IMR-90 (cell line): ENCODE measurements at regions not wholly inside any gene's neighbourhood (a gene's known extent, or its start where the extent isn't known, plus 50 kb on each side); places are given as distances from the start of the nearest gene placed in this dataset.

Experiments used
- ATAC-seq: fragments of 200-7000 bp; cut with Tn5 transposase; 2 replicates; pipeline ENCODE4 v1.9.1; 2020; ENCODE audit warnings: low read depth, mild to moderate bottlenecking, moderate library complexity
- BruUV-seq: library from RNA; stranded (reverse); fragments of 400-500 nt; replicated peaks from 2 replicates; lab custom pipeline; 2021; lab: Mats Ljungman, UMichigan
- CTCF ChIA-PET: fragments of 300-600 bp; formaldehyde crosslinking; extraction: SDS; loops from one replicate; lab custom pipeline; 2021; ENCODE audit warnings: antibody characterized with exemption; lab: Yijun Ruan, JAX
- POLR2A ChIA-PET: fragments of 300-600 bp; sonication (Branson Sonifier 250); formaldehyde crosslinking; loops from one replicate; lab custom pipeline; 2022; ENCODE audit warnings: antibody characterized with exemption; ENCODE audit not compliant: unreplicated experiment; lab: Charles Lee
- DNase-seq: peaks from one replicate; pipeline ENCODE4 v3.0.0; 2013
- H2AFZ ChIP-seq: replicated peaks from 2 replicates; pipeline ENCODE3; 2013; ENCODE audit warnings: low read length, mild to moderate bottlenecking; ENCODE audit not compliant: poor library complexity
- H2AK5ac ChIP-seq: 2 replicates; pipeline ENCODE4 v1.6.1; 2013; ENCODE audit warnings: low read depth, low read length, inconsistent platforms
- H2AK9ac ChIP-seq: replicated peaks from 2 replicates; pipeline ENCODE3; 2013; ENCODE audit warnings: mild to moderate bottlenecking, low read depth, low read length, moderate library complexity; ENCODE audit not compliant: poor library complexity
- H2BK120ac ChIP-seq: 2 replicates; pipeline ENCODE4 v1.6.1; 2013; ENCODE audit warnings: low read depth, low read length, inconsistent platforms
- H2BK15ac ChIP-seq: 3 replicates; pipeline ENCODE4 v1.6.1; 2013; ENCODE audit warnings: low read depth, low read length, inconsistent platforms
- H2BK20ac ChIP-seq: 2 replicates; pipeline ENCODE4 v1.6.1; 2013; ENCODE audit warnings: low read depth, mild to moderate bottlenecking, inconsistent platforms, low read length, moderate library complexity
- H2BK5ac ChIP-seq: 2 replicates; pipeline ENCODE4 v1.6.1; 2013; ENCODE audit warnings: mild to moderate bottlenecking, low read depth, low read length, inconsistent platforms; ENCODE audit not compliant: poor library complexity, severe bottlenecking
- H3K14ac ChIP-seq: replicated peaks from 2 replicates; pipeline ENCODE4 v1.6.1; 2013; ENCODE audit warnings: low read depth, low read length, inconsistent platforms
- H3K18ac ChIP-seq: 2 replicates; pipeline ENCODE4 v1.6.1; 2013; ENCODE audit warnings: low read depth, low read length, control low read depth
- H3K23ac ChIP-seq: 2 replicates; pipeline ENCODE4 v1.6.1; 2013; ENCODE audit warnings: low read depth, low read length, inconsistent platforms
- H3K27ac ChIP-seq: 2 replicates; pipeline ENCODE4 v1.5.1; 2013; ENCODE audit warnings: mild to moderate bottlenecking, control low read depth, low read length; ENCODE audit not compliant: insufficient read depth
- H3K27me3 ChIP-seq: 2 replicates; pipeline ENCODE4 v1.6.1; 2013; ENCODE audit warnings: low read length; ENCODE audit not compliant: control insufficient read depth, insufficient read depth
- H3K36me3 ChIP-seq: 2 replicates; pipeline ENCODE4 v1.6.1; 2013; ENCODE audit warnings: low read length, mixed read lengths; ENCODE audit not compliant: control insufficient read depth, insufficient read depth
- H3K4ac ChIP-seq: 2 replicates; pipeline ENCODE4 v1.6.1; 2013; ENCODE audit warnings: low read depth, low read length, inconsistent platforms
- H3K4me1 ChIP-seq: 2 replicates; pipeline ENCODE4 v1.6.1; 2013; ENCODE audit warnings: low read length, mixed read lengths; ENCODE audit not compliant: control insufficient read depth, insufficient read depth
- H3K4me2 ChIP-seq: 2 replicates; pipeline ENCODE4 v1.6.1; 2013; ENCODE audit warnings: low read depth, mild to moderate bottlenecking, control low read depth, low read length, moderate library complexity
- H3K4me3 ChIP-seq: 2 replicates; pipeline ENCODE4 v1.5.1; 2013; ENCODE audit warnings: low read depth, mild to moderate bottlenecking, control low read depth, low read length, moderate library complexity; ENCODE audit not compliant: insufficient read depth
- H3K56ac ChIP-seq: 2 replicates; pipeline ENCODE4 v1.6.1; 2013; ENCODE audit warnings: low read length, inconsistent platforms; ENCODE audit not compliant: insufficient read depth; ENCODE audit errors: extremely low read depth
- H3K79me1 ChIP-seq, 2 experiments: 2 replicates each; pipeline ENCODE4 v1.6.1; 2013; ENCODE audit warnings: low read length in 2 of 2, inconsistent platforms in 1 of 2, low read depth in 1 of 2
- H3K9ac ChIP-seq: 2 replicates; pipeline ENCODE4 v1.6.1; 2013; ENCODE audit warnings: low read depth, low read length, control low read depth
- H3K9me1 ChIP-seq: 2 replicates; pipeline ENCODE4 v1.6.1; 2013; ENCODE audit warnings: low read length, inconsistent platforms; ENCODE audit not compliant: insufficient read depth
- H3K9me3 ChIP-seq: 2 replicates; pipeline ENCODE4 v1.6.1; 2013; ENCODE audit warnings: low read length; ENCODE audit not compliant: control insufficient read depth, insufficient read depth
- H4K20me1 ChIP-seq: 2 replicates; pipeline ENCODE4 v1.6.1; 2013; ENCODE audit warnings: low read length, inconsistent platforms; ENCODE audit not compliant: insufficient read depth
- H4K5ac ChIP-seq: 2 replicates; pipeline ENCODE4 v1.6.1; 2013; ENCODE audit warnings: mild to moderate bottlenecking, low read depth, low read length, control low read depth
- H4K8ac ChIP-seq, 2 experiments: 2 replicates each; pipeline ENCODE4 v1.6.1; 2013; ENCODE audit warnings: low read depth in 2 of 2, low read length in 2 of 2, control low read depth in 1 of 2, inconsistent platforms in 1 of 2
- H4K91ac ChIP-seq: 2 replicates; pipeline ENCODE4 v1.6.1; 2013; ENCODE audit warnings: low read depth, low read length, inconsistent platforms; ENCODE audit not compliant: insufficient read depth
- BHLHE40 ChIP-seq: fragments of 150-350 bp; IDR thresholded peaks from 2 replicates; pipeline ENCODE4 v1.6.1; 2016; ENCODE audit warnings: mild to moderate bottlenecking, low read depth, low read length
- CEBPB ChIP-seq: IDR thresholded peaks from 2 replicates; pipeline ENCODE4 v1.6.1; 2012; ENCODE audit warnings: low read depth, low read length, improper control_type of control experiment
- CHD1 ChIP-seq: IDR thresholded peaks from 2 replicates; pipeline ENCODE4 v1.6.1; 2012; ENCODE audit warnings: low read depth, low read length, improper control_type of control experiment
- CTCF ChIP-seq: conservative IDR thresholded peaks from 2 replicates; pipeline ENCODE4 v1.5.1; 2012; ENCODE audit warnings: mild to moderate bottlenecking, low read depth, low read length, improper control_type of control experiment
- MAFK ChIP-seq: IDR thresholded peaks from 2 replicates; pipeline ENCODE4 v1.6.1; 2012; ENCODE audit warnings: low read depth, low read length, improper control_type of control experiment
- MAZ ChIP-seq: IDR thresholded peaks from 2 replicates; pipeline ENCODE4 v1.6.1; 2012; ENCODE audit warnings: low read depth, mild to moderate bottlenecking, low read length, improper control_type of control experiment, moderate library complexity, borderline replicate concordance
- MXI1 ChIP-seq: IDR thresholded peaks from 2 replicates; pipeline ENCODE4 v1.6.1; 2012; ENCODE audit warnings: low read depth, mild to moderate bottlenecking, low read length, moderate library complexity, borderline replicate concordance
- NFE2L2 ChIP-seq: fragments of 150-350 bp; IDR thresholded peaks from 2 replicates; pipeline ENCODE4 v1.6.1; 2016; ENCODE audit warnings: low read depth, mild to moderate bottlenecking, low read length
- POLR2A ChIP-seq: IDR thresholded peaks from 2 replicates; pipeline ENCODE4 v1.6.1; 2012; ENCODE audit warnings: mild to moderate bottlenecking, low read depth, low read length
- RCOR1 ChIP-seq: IDR thresholded peaks from 2 replicates; pipeline ENCODE4 v1.6.1; 2012; ENCODE audit warnings: mild to moderate bottlenecking, low read length, improper control_type of control experiment; ENCODE audit not compliant: insufficient replicate concordance
- RFX5 ChIP-seq: IDR thresholded peaks from 2 replicates; pipeline ENCODE4 v1.8.0; 2012; ENCODE audit warnings: low read depth, mild to moderate bottlenecking, low read length, moderate library complexity
- SMC3 ChIP-seq: fragments of 150-350 bp; IDR thresholded peaks from 2 replicates; pipeline ENCODE4 v1.6.1; 2016; ENCODE audit warnings: low read depth, mild to moderate bottlenecking, antibody characterized with exemption, low read length, moderate library complexity
- WGBS, 2 experiments: methylation state at CpG; one replicate each; pipeline versions ENCODE4 v1.1.5 to v1.1.7; 2013; ENCODE audit warnings: missing lambda C conversion rate in 2 of 2; ENCODE audit not compliant: insufficient read length in 1 of 2; ENCODE audit errors: extremely low coverage in 2 of 2; 5-methylcytosine and 5-hydroxymethylcytosine counted together
- dilution Hi-C: fragments of 300-500 bp; cut with HindIII; formaldehyde crosslinking; loops from one replicate; pipeline ENCODE4 v1.14.3; 2018; ENCODE audit warnings: low sequenced_read_pairs; ENCODE audit not compliant: unreplicated experiment
- in situ Hi-C: fragments of 300-500 bp; cut with MboI; formaldehyde crosslinking; loops from 3 replicates; pipeline ENCODE4 v1.14.3; 2019; ENCODE audit warnings: low sequenced_read_pairs, inconsistent platforms, mixed read lengths
- intact Hi-C: fragments of 100-400 bp; cut with micrococcal nuclease; formaldehyde crosslinking; loops from 2 replicates; pipeline ENCODE4 v1.10.0; 2022
- TF ChIP-seq, protein P1 (sequence below): fragments of 150-350 bp; IDR thresholded peaks from 2 replicates; pipeline ENCODE4 v1.6.1; 2017; ENCODE audit warnings: mild to moderate bottlenecking, antibody characterized with exemption, low read length, low read depth

DNA sequence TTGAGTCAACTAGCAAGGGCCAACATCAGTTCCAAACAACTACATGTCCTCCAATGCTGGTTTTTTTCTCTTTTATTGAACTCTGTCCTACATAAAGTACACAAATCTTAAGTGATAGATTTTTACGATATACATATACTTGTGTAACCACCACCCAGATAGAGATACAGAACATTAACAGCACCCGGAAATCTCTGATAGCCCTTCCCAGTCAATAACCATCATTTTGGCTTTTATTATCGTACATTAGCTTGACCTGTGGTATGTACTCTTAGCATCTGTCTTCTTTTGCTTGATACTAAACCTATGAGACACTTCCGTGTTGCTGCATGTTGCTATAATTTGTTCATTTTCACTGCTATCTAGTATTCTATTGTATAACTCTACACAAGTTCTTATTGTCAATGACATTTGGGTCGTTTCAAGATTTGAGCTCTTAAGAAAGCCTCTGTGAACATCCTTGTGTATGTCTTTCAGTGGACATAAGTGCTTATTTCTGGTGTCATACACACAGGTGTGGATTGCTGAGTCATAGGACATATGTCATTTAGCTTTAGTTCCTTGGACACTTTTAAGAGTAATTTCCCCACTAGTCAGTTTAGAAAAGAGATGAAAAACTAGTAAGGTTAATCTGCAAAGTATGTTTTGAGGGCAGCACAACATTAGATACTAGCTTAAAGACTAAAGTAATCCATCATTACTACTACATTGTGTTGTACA is 111.1 kb downstream of the PRLHR start:
- Histone ChIP-seq H3K9me3 (peaks cover 2% of the 10 kb centered on the region; the same call in 1 of the 2 replicates), H3K18ac (no peak overlapping the region), H3K36me3 (no peaks in the 10 kb centered on the region), H2BK20ac (no peak overlapping the region), H4K20me1 (no peaks in the 10 kb centered on the region), H4K5ac (no peak overlapping the region), H4K8ac (no peak overlapping the region), H3K4ac (no peak overlapping the region), H3K4me3 (no peak overlapping the region), H3K14ac (no peak overlapping the region), H3K56ac (no peak overlapping the region), H3K4me1 (no peaks in the 10 kb centered on the region), H3K9me1 (no peaks in the 10 kb centered on the region), H2AFZ (no peak overlapping the region), H2BK5ac (no peak overlapping the region), H3K27me3 (no peaks in the 10 kb centered on the region), H3K9ac (no peak overlapping the region), H3K79me1 (no peaks in the 10 kb centered on the region), H3K27ac (no peak overlapping the region), H2BK15ac (no peak overlapping the region), H2AK9ac (no peak overlapping the region), H3K23ac (no peak overlapping the region), H2BK120ac (no peak overlapping the region), H2AK5ac (no peak overlapping the region), H3K4me2 (no peak overlapping the region), H4K91ac (no peak overlapping the region)
- dilution Hi-C loops (no loop called here), intact Hi-C loops (no loop called here), in situ Hi-C loops (no loop called here)
- CTCF ChIA-PET = no interaction called here
- WGBS, 2 experiments = no CpG with 5 or more reads among the region's 5 CpGs
- DNase-seq (no peak), ATAC-seq (no peak)
- no peak for TF ChIP-seq CEBPB
- TF ChIP-seq MXI1 = no peak
- TF ChIP-seq, protein P1, sequence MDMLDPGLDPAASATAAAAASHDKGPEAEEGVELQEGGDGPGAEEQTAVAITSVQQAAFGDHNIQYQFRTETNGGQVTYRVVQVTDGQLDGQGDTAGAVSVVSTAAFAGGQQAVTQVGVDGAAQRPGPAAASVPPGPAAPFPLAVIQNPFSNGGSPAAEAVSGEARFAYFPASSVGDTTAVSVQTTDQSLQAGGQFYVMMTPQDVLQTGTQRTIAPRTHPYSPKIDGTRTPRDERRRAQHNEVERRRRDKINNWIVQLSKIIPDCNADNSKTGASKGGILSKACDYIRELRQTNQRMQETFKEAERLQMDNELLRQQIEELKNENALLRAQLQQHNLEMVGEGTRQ = no peak
- no peak for TF ChIP-seq MAZ
- no peak; the same call in 1 of the 2 replicates for TF ChIP-seq NFE2L2
- TF ChIP-seq RCOR1 = no peak
- TF ChIP-seq SMC3 = no peak
- no peak for TF ChIP-seq RFX5
- no peak for TF ChIP-seq MAFK
- TF ChIP-seq CTCF = no peak
- TF ChIP-seq CHD1 = no peak
- TF ChIP-seq POLR2A = no peak
- TF ChIP-seq BHLHE40 = no peak
- POLR2A ChIA-PET = no interaction called here
- BruUV-seq = no TSS peak
